K562 (cell line): ENCODE measurements at regions not wholly inside any gene's neighbourhood (a gene's known extent, or its start where the extent isn't known, plus 50 kb on each side); places are given as distances from the start of the nearest gene placed in this dataset.

Experiments
- BMI1 ChIP-seq: fragments of 150-350 bp; IDR thresholded peaks from 2 replicates; pipeline ENCODE4 v1.6.1; 2014; ENCODE audit warnings: low read length
- JUNB ChIP-seq: fragments of 450-650 bp; formaldehyde crosslinking; conservative IDR thresholded peaks from 2 replicates; pipeline ENCODE4 v1.4.0; 2020; ENCODE audit warnings: mild to moderate bottlenecking
- POLR2AphosphoS5 ChIP-seq: IDR thresholded peaks from 2 replicates; pipeline ENCODE4 v1.6.1; 2011; ENCODE audit warnings: mild to moderate bottlenecking, low read depth, low read length, moderate library complexity; ENCODE audit not compliant: control insufficient read depth, insufficient read depth
- RAD21 ChIP-seq, 2 experiments: fragments of 250-450 bp in 1 of 2; fragments of 450-650 bp in 1 of 2; sonication (Bioruptor Pico) in 1 of 2; formaldehyde crosslinking in 1 of 2; IDR thresholded peaks in 1 of 2; conservative IDR thresholded peaks in 1 of 2; 2 replicates each; pipeline versions ENCODE4 v1.4.0 to v1.8.0; 2020 to 2022; ENCODE audit warnings: mild to moderate bottlenecking in 2 of 2, moderate library complexity in 1 of 2
- YY1 ChIP-seq, 3 experiments: IDR thresholded peaks; 2 replicates each; pipeline ENCODE4 v1.6.1; 2011; ENCODE audit warnings: low read length in 2 of 3, mild to moderate bottlenecking in 2 of 3, moderate library complexity in 2 of 3, borderline replicate concordance in 1 of 3, control low read depth in 1 of 3, low read depth in 1 of 3; ENCODE audit not compliant: insufficient read depth in 3 of 3, insufficient replicate concordance in 2 of 3, control insufficient read depth in 1 of 3, insufficient read length in 1 of 3; ENCODE audit errors: extremely low read depth in 1 of 3
- ZNF407 ChIP-seq: fragments of 450-650 bp; IDR thresholded peaks from 2 replicates; pipeline ENCODE4 v1.6.1; 2016; ENCODE audit warnings: low read depth

DNA sequence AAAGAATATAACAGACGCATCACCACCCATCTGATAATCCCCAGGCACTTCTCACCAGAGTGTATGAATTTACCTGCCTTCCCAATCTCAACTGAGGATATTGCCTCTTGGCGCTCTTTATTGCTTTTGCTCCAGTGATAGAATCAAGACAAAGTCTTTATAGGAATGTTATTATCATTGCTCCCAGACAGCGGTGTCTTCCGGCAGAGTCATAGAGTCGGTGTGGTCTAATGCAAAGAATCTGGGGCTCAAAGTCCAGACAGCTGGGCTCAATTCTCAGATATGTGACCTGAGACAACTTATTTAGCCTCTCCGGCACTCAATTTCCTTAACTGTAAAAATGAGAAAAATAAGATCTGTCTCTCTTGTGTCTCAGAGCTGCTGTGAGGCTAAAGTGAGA lies 106.1 kb upstream of the PAK3 start:
- TF ChIP-seq RAD21 (CRISPR knock-in tag; conservative IDR thresholded peaks at IDR 0.05 in 1 of 2, IDR thresholded peaks at IDR 0.05 in 1 of 2): no peak
- TF ChIP-seq ZNF407: no peak
- TF ChIP-seq POLR2AphosphoS5: no peak
- TF ChIP-seq YY1 (IDR thresholded peaks at IDR 0.05; ENCODE audit: borderline replicate concordance in 1 of 3, control insufficient read depth in 1 of 3, extremely low read depth in 1 of 3, insufficient read depth in 3 of 3, insufficient read length in 1 of 3, insufficient replicate concordance in 2 of 3, low read depth in 1 of 3, low read length in 2 of 3): no peak
- TF ChIP-seq JUNB (CRISPR knock-in tag): no peak
- no peak for TF ChIP-seq BMI1
